ENCODE measurements at regions not wholly inside any gene's neighbourhood (a gene's known extent, or its start where the extent isn't known, plus 50 kb on each side); places are given as distances from the start of the nearest gene placed in this dataset.

- TF ChIP-seq POLR2AphosphoS5 (IDR thresholded peaks at IDR 0.05) = no peak
- TF ChIP-seq POLR2A (IDR thresholded peaks at IDR 0.05) = no peak
- TF ChIP-seq CTCF (IDR thresholded peaks at IDR 0.05) = no peak
- no peak overlapping the region for H3K27ac ChIP-seq
- no peaks in the 10 kb centered on the region for H3K4me1 ChIP-seq
- intact Hi-C loops (cut with DNase I; ENCODE audit: low total_unique reads) = no loop called here
- DNase-seq (ENCODE audit: low spot score in 2 of 2) = no peak
- no peaks in the 10 kb centered on the region for H3K27me3 ChIP-seq
- H3K4me3 ChIP-seq = no peak overlapping the region
- no peaks in the 10 kb centered on the region for H3K36me3 ChIP-seq
- no peaks in the 10 kb centered on the region for H3K9me3 ChIP-seq
These were observed 190.6 kb downstream of the ARRDC4 start for GRCh38 chr15:98151096-98151495.

DNA sequence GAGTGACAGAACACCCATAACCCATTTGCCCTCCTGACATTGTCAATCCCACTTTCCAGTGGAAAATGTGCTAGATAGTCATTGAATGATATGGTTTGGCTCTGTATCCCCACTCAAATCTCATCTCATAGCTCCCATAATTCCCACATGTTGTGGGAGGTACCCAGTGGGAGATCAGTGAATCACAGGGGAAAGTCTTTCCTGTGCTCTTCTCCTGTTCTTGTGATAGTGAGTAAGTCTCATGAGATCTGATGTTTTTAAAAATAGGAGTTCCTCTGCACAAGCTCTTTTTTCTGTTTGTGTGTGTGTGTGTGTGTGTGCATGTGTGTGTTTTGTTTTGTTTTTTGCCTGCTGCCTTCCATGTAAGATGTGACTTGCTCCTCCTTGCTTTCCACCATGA is 191.7 kb downstream of the ARRDC4 start:
- DNase-seq (ENCODE audit: low spot score in 2 of 2) = no peak
- Histone ChIP-seq H3K4me3 (no peak overlapping the region), H3K36me3 (no peaks in the 10 kb centered on the region), H3K4me1 (no peaks in the 10 kb centered on the region), H3K9me3 (no peaks in the 10 kb centered on the region), H3K27ac (no peak overlapping the region), H3K27me3 (no peaks in the 10 kb centered on the region)
- TF ChIP-seq POLR2A (IDR thresholded peaks at IDR 0.05) (no peak), CTCF (IDR thresholded peaks at IDR 0.05) (no peak), POLR2AphosphoS5 (IDR thresholded peaks at IDR 0.05) (no peak)
- intact Hi-C loops (cut with DNase I; ENCODE audit: low total_unique reads) = no loop called here

GRCh38 chr15:98154863-98155262 is 194.4 kb downstream of the ARRDC4 start:
- intact Hi-C loops (cut with DNase I; ENCODE audit: low total_unique reads) = no loop called here
- no peaks in the 10 kb centered on the region for H3K36me3 ChIP-seq
- no peaks in the 10 kb centered on the region for H3K27me3 ChIP-seq
- no peaks in the 10 kb centered on the region for H3K4me1 ChIP-seq
- DNase-seq (ENCODE audit: low spot score in 2 of 2) = peak in 1 of 2 donors; percentile 36
- peak in 1 of 3 donors; percentile 21 for TF ChIP-seq POLR2AphosphoS5 (IDR thresholded peaks at IDR 0.05)
- no peak for TF ChIP-seq POLR2A (IDR thresholded peaks at IDR 0.05)
- no peaks in the 10 kb centered on the region for H3K9me3 ChIP-seq
- H3K4me3 ChIP-seq = no peak overlapping the region
- H3K27ac ChIP-seq = no peak overlapping the region

- TF ChIP-seq POLR2A (IDR thresholded peaks at IDR 0.05) (no peak), CTCF (IDR thresholded peaks at IDR 0.05) (no peak), POLR2AphosphoS5 (IDR thresholded peaks at IDR 0.05) (no peak)
- no peak overlapping the region for H3K27ac ChIP-seq
- intact Hi-C loops (cut with DNase I; ENCODE audit: low total_unique reads) = no loop called here
These were observed 194.9 kb downstream of the ARRDC4 start for GRCh38 chr15:98155356-98155755.

DNA sequence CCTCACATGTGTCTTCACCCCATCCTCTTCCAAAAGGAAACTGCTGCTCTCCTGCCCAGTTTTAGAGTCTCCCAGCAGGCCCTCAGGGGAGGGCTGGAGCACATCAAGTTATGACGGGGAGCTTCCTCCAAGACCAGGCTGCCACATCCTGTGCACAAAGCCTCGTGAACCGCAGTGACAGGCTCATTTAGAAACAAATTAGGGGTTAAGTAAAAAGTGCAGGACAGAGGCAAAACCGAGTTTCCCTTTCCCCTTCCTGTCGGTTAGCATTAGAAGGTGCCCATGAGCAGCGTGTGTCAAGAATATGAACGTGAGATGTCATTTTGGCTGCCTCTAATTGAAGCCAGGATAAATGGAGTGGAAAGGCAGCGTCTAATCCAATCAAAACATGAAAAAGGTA is 199.7 kb downstream of the ARRDC4 start:
- Histone ChIP-seq H3K9me3 (no peaks in the 10 kb centered on the region), H3K36me3 (no peaks in the 10 kb centered on the region)
- intact Hi-C loops (cut with DNase I; ENCODE audit: low total_unique reads) = no loop called here

More at GRCh38 chr15:98155356-98155755, 194.9 kb downstream of the ARRDC4 start:
- Histone ChIP-seq H3K4me3 (no peak overlapping the region), H3K27me3 (no peaks in the 10 kb centered on the region), H3K9me3 (no peaks in the 10 kb centered on the region), H3K36me3 (no peaks in the 10 kb centered on the region), H3K4me1 (no peaks in the 10 kb centered on the region)
- no peak for DNase-seq (ENCODE audit: low spot score in 2 of 2)

More for the DNA sequence above, 199.7 kb downstream of the ARRDC4 start:
- peaks cover 0 to 5% of the 10 kb centered on the region in 2 donors for H3K27me3 ChIP-seq
- no peaks in the 10 kb centered on the region for H3K4me1 ChIP-seq
- H3K4me3 ChIP-seq = no peak overlapping the region
- TF ChIP-seq POLR2AphosphoS5 (IDR thresholded peaks at IDR 0.05) (no peak), CTCF (IDR thresholded peaks at IDR 0.05) (no peak)
- no peak overlapping the region for H3K27ac ChIP-seq
- no peak for DNase-seq (ENCODE audit: low spot score in 2 of 2)
